ENCODE measurements at regions not wholly inside any gene's neighbourhood (a gene's known extent, or its start where the extent isn't known, plus 50 kb on each side); places are given as distances from the start of the nearest gene placed in this dataset.

- peaks cover 0 to 1% of the 10 kb centered on the region in 2 donors for H3K9me3 ChIP-seq (ENCODE audit: control insufficient read depth in 2 of 2, insufficient read depth in 1 of 2, low read length in 1 of 2)
- H3K4me1 ChIP-seq (ENCODE audit: control insufficient read depth in 2 of 2, insufficient read depth in 2 of 2, low read length in 2 of 2), result peaks cover 0 to 9% of the 10 kb centered on the region in 2 donors
- no peak overlapping the region for H3K27ac ChIP-seq (ENCODE audit: low read depth in 1 of 2, low read length in 1 of 2)
- H3K36me3 ChIP-seq (ENCODE audit: control insufficient read depth in 2 of 2, insufficient read depth in 2 of 2, low read length in 1 of 2), result no peaks in the 10 kb centered on the region
- H3K27me3 ChIP-seq (ENCODE audit: control insufficient read depth in 2 of 2, insufficient read depth in 1 of 2, low read length in 1 of 2), result no peaks in the 10 kb centered on the region
- no peak for DNase-seq (ENCODE audit: low read depth in 6 of 9, low spot score in 9 of 9)
- 98% methylated on average over 9 of the region's 9 CpGs for WGBS
- no peak overlapping the region for H3K4me3 ChIP-seq (ENCODE audit: low read length in 2 of 2)
These were observed 531.8 kb upstream of the ID2 start for GRCh38 chr2:8149985-8150539.

GRCh38 chr2:8151888-8152287 is 530.0 kb upstream of the ID2 start:
- no peak for DNase-seq (ENCODE audit: low read depth in 6 of 9, low spot score in 9 of 9)
- Histone ChIP-seq H3K4me1 (ENCODE audit: control insufficient read depth in 2 of 2, insufficient read depth in 2 of 2, low read length in 2 of 2) (peaks cover 0 to 9% of the 10 kb centered on the region in 2 donors), H3K27me3 (ENCODE audit: control insufficient read depth in 2 of 2, insufficient read depth in 1 of 2, low read length in 1 of 2) (no peaks in the 10 kb centered on the region), H3K27ac (ENCODE audit: low read depth in 1 of 2, low read length in 1 of 2) (no peak overlapping the region), H3K9me3 (ENCODE audit: control insufficient read depth in 2 of 2, insufficient read depth in 1 of 2, low read length in 1 of 2) (peaks cover 0 to 1% of the 10 kb centered on the region in 2 donors), H3K36me3 (ENCODE audit: control insufficient read depth in 2 of 2, insufficient read depth in 2 of 2, low read length in 1 of 2) (no peaks in the 10 kb centered on the region), H3K4me3 (ENCODE audit: low read length in 2 of 2) (no peak overlapping the region)
- WGBS, result 97% methylated on average over 2 of the region's 2 CpGs

GRCh38 chr2:8152392-8153257 is 529.2 kb upstream of the ID2 start:
- Histone ChIP-seq H3K9me3 (ENCODE audit: control insufficient read depth in 2 of 2, insufficient read depth in 1 of 2, low read length in 1 of 2) (peaks cover 0 to 1% of the 10 kb centered on the region in 2 donors), H3K27me3 (ENCODE audit: control insufficient read depth in 2 of 2, insufficient read depth in 1 of 2, low read length in 1 of 2) (no peaks in the 10 kb centered on the region), H3K27ac (ENCODE audit: low read depth in 1 of 2, low read length in 1 of 2) (no peak overlapping the region), H3K36me3 (ENCODE audit: control insufficient read depth in 2 of 2, insufficient read depth in 2 of 2, low read length in 1 of 2) (no peaks in the 10 kb centered on the region), H3K4me1 (ENCODE audit: control insufficient read depth in 2 of 2, insufficient read depth in 2 of 2, low read length in 2 of 2) (peaks cover 0 to 9% of the 10 kb centered on the region in 2 donors), H3K4me3 (ENCODE audit: low read length in 2 of 2) (no peak overlapping the region)
- WGBS, result 72% methylated on average over 11 of the region's 11 CpGs
- peak in 2 of 9 donors; percentile 14 to 35 for DNase-seq (ENCODE audit: low read depth in 6 of 9, low spot score in 9 of 9)

- Histone ChIP-seq H3K36me3 (ENCODE audit: control insufficient read depth in 2 of 2, insufficient read depth in 2 of 2, low read length in 1 of 2) (no peaks in the 10 kb centered on the region), H3K4me1 (ENCODE audit: control insufficient read depth in 2 of 2, insufficient read depth in 2 of 2, low read length in 2 of 2) (peaks cover 0 to 9% of the 10 kb centered on the region in 2 donors), H3K27me3 (ENCODE audit: control insufficient read depth in 2 of 2, insufficient read depth in 1 of 2, low read length in 1 of 2) (no peaks in the 10 kb centered on the region), H3K9me3 (ENCODE audit: control insufficient read depth in 2 of 2, insufficient read depth in 1 of 2, low read length in 1 of 2) (peaks cover 0 to 1% of the 10 kb centered on the region in 2 donors), H3K27ac (ENCODE audit: low read depth in 1 of 2, low read length in 1 of 2) (no peak overlapping the region), H3K4me3 (ENCODE audit: low read length in 2 of 2) (no peak overlapping the region)
- 99% methylated on average over 8 of the region's 8 CpGs for WGBS
- DNase-seq (ENCODE audit: low read depth in 6 of 9, low spot score in 9 of 9), result no peak
These were observed 528.6 kb upstream of the ID2 start for GRCh38 chr2:8153258-8153718.

GRCh38 chr2:8154270-8154669 is 527.6 kb upstream of the ID2 start:
- DNase-seq (ENCODE audit: low read depth in 6 of 9, low spot score in 9 of 9), result no peak
- Histone ChIP-seq H3K4me1 (ENCODE audit: control insufficient read depth in 2 of 2, insufficient read depth in 2 of 2, low read length in 2 of 2) (peaks cover 0 to 9% of the 10 kb centered on the region in 2 donors), H3K27me3 (ENCODE audit: control insufficient read depth in 2 of 2, insufficient read depth in 1 of 2, low read length in 1 of 2) (no peaks in the 10 kb centered on the region), H3K4me3 (ENCODE audit: low read length in 2 of 2) (no peak overlapping the region), H3K9me3 (ENCODE audit: control insufficient read depth in 2 of 2, insufficient read depth in 1 of 2, low read length in 1 of 2) (peaks cover 0 to 1% of the 10 kb centered on the region in 2 donors), H3K27ac (ENCODE audit: low read depth in 1 of 2, low read length in 1 of 2) (no peak overlapping the region), H3K36me3 (ENCODE audit: control insufficient read depth in 2 of 2, insufficient read depth in 2 of 2, low read length in 1 of 2) (no peaks in the 10 kb centered on the region)
- 95% methylated on average over 7 of the region's 7 CpGs for WGBS

GRCh38 chr2:8154936-8155335 is 526.9 kb upstream of the ID2 start:
- Histone ChIP-seq H3K4me1 (ENCODE audit: control insufficient read depth in 2 of 2, insufficient read depth in 2 of 2, low read length in 2 of 2) (peaks cover 0 to 9% of the 10 kb centered on the region in 2 donors), H3K4me3 (ENCODE audit: low read length in 2 of 2) (no peak overlapping the region), H3K27me3 (ENCODE audit: control insufficient read depth in 2 of 2, insufficient read depth in 1 of 2, low read length in 1 of 2) (no peaks in the 10 kb centered on the region), H3K9me3 (ENCODE audit: control insufficient read depth in 2 of 2, insufficient read depth in 1 of 2, low read length in 1 of 2) (peaks cover 0 to 1% of the 10 kb centered on the region in 2 donors), H3K36me3 (ENCODE audit: control insufficient read depth in 2 of 2, insufficient read depth in 2 of 2, low read length in 1 of 2) (no peaks in the 10 kb centered on the region), H3K27ac (ENCODE audit: low read depth in 1 of 2, low read length in 1 of 2) (no peak overlapping the region)
- 96% methylated on average over 6 of the region's 6 CpGs for WGBS
- DNase-seq (ENCODE audit: low read depth in 6 of 9, low spot score in 9 of 9), result no peak

- no peaks in the 10 kb centered on the region for H3K36me3 ChIP-seq (ENCODE audit: control insufficient read depth in 2 of 2, insufficient read depth in 2 of 2, low read length in 1 of 2)
- H3K27me3 ChIP-seq (ENCODE audit: control insufficient read depth in 2 of 2, insufficient read depth in 1 of 2, low read length in 1 of 2), result no peaks in the 10 kb centered on the region
- no peak overlapping the region for H3K27ac ChIP-seq (ENCODE audit: low read depth in 1 of 2, low read length in 1 of 2)
- WGBS, result 99% methylated on average over 17 of the region's 17 CpGs
- peaks cover 0 to 3% of the 10 kb centered on the region in 2 donors for H3K4me1 ChIP-seq (ENCODE audit: control insufficient read depth in 2 of 2, insufficient read depth in 2 of 2, low read length in 2 of 2)
- no peaks in the 10 kb centered on the region for H3K9me3 ChIP-seq (ENCODE audit: control insufficient read depth in 2 of 2, insufficient read depth in 1 of 2, low read length in 1 of 2)
- DNase-seq (ENCODE audit: low read depth in 6 of 9, low spot score in 9 of 9), result no peak
- no peak overlapping the region for H3K4me3 ChIP-seq (ENCODE audit: low read length in 2 of 2)
These were observed 524.0 kb upstream of the ID2 start for GRCh38 chr2:8157621-8158430.

- WGBS, result 96% methylated on average over 6 of the region's 6 CpGs
- Histone ChIP-seq H3K4me1 (ENCODE audit: control insufficient read depth in 2 of 2, insufficient read depth in 2 of 2, low read length in 2 of 2) (no peaks in the 10 kb centered on the region), H3K27ac (ENCODE audit: low read depth in 1 of 2, low read length in 1 of 2) (no peak overlapping the region), H3K36me3 (ENCODE audit: control insufficient read depth in 2 of 2, insufficient read depth in 2 of 2, low read length in 1 of 2) (no peaks in the 10 kb centered on the region), H3K9me3 (ENCODE audit: control insufficient read depth in 2 of 2, insufficient read depth in 1 of 2, low read length in 1 of 2) (no peaks in the 10 kb centered on the region), H3K27me3 (ENCODE audit: control insufficient read depth in 2 of 2, insufficient read depth in 1 of 2, low read length in 1 of 2) (no peaks in the 10 kb centered on the region), H3K4me3 (ENCODE audit: low read length in 2 of 2) (no peak overlapping the region)
- DNase-seq (ENCODE audit: low read depth in 6 of 9, low spot score in 9 of 9), result no peak
These were observed 523.1 kb upstream of the ID2 start for GRCh38 chr2:8158711-8159110.
